Activated CD4-positive, alpha-beta T cell treated with anti-CD3 and anti-CD28 coated beads for 36 hours (primary cell): ENCODE measurements at regions not wholly inside any gene's neighbourhood (a gene's known extent, or its start where the extent isn't known, plus 50 kb on each side); places are given as distances from the start of the nearest gene placed in this dataset.
A peak's percentile ranks its signal among the peaks of the same experiment; 100 is the strongest.

ENCODE experiments used
- ATAC-seq: fragments of 200-7000 bp; cut with Tn5 transposase; one replicate; pipeline ENCODE4 v1.10.0; 2021; ENCODE audit warnings: mild to moderate bottlenecking, moderate library complexity
- CTCF ChIA-PET: fragments of 350-600 bp; sonication (Branson Sonifier 250); formaldehyde crosslinking; loops from one replicate; lab custom pipeline; 2021; ENCODE audit warnings: antibody characterized with exemption; lab: Charles Lee
- POLR2A ChIA-PET: fragments of 350-600 bp; sonication (Branson Sonifier 250); formaldehyde crosslinking; loops from one replicate; lab custom pipeline; 2021; ENCODE audit warnings: antibody characterized with exemption, inconsistent platforms; lab: Charles Lee
- DNase-seq: peaks from one replicate; pipeline ENCODE4 v3.0.0-alpha.2; 2020
- H3K27ac Mint-ChIP-seq: one replicate; pipeline ENCODE4 v1.8.0; 2021; ENCODE audit warnings: mixed read lengths
- H3K27me3 Mint-ChIP-seq: one replicate; pipeline ENCODE4 v1.8.0; 2021; ENCODE audit warnings: mixed read lengths
- H3K36me3 Mint-ChIP-seq: one replicate; pipeline ENCODE4 v1.8.0; 2021; ENCODE audit warnings: low read depth, mixed read lengths
- H3K4me1 Mint-ChIP-seq: one replicate; pipeline ENCODE4 v1.8.0; 2021; ENCODE audit warnings: mixed read lengths
- H3K4me3 Mint-ChIP-seq: one replicate; pipeline ENCODE4 v1.8.0; 2021; ENCODE audit warnings: mild to moderate bottlenecking, moderate library complexity, mixed read lengths
- H3K9me3 Mint-ChIP-seq: one replicate; pipeline ENCODE4 v1.8.0; 2021; ENCODE audit warnings: low read depth, mixed read lengths
- intact Hi-C, 2 experiments: fragments of 100-400 bp; cut with DNase I in 1 of 2; cut with micrococcal nuclease in 1 of 2; formaldehyde crosslinking; loops; one replicate each; pipeline versions ENCODE4 v1.14.2 to v1.15.1; 2022 to 2024; cut with DNase I, micrococcal nuclease

DNA sequence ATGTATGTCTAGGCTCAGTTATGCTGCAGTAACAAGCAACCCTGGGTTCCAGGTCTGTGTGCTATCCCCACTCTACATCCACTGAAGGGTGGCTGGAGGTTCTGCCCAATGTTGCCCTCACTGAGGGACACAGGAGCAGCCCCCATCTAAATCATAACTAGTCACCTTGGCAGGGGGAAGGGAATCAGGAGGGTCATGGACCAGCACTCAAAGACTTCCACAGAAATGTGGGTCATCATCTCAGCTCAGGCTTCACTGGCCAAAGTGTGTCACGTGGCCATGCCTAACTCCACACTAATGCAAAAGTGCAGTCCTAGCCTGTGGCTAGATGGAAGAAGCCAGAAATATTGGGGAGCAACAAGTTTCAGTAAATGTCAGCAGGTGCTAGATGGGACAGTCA is 137.3 kb upstream of the ZNF507 start:
- no peak for ATAC-seq
- Mint-ChIP-seq H3K36me3 (no peaks in the 10 kb centered on the region), H3K9me3 (peaks cover 16% of the 10 kb centered on the region), H3K27me3 (peaks cover 15% of the 10 kb centered on the region), H3K27ac (no peak overlapping the region), H3K4me1 (no peaks in the 10 kb centered on the region), H3K4me3 (no peak overlapping the region)
- intact Hi-C loops, result no loop called here
- POLR2A ChIA-PET, result no interaction called here
- DNase-seq, result no peak
- CTCF ChIA-PET, result interaction anchor here (0.7 kb wide), 1 partner anchor 938 kb away, joined by 3 read pairs; no protein-coding TSS in a partner anchor

DNA sequence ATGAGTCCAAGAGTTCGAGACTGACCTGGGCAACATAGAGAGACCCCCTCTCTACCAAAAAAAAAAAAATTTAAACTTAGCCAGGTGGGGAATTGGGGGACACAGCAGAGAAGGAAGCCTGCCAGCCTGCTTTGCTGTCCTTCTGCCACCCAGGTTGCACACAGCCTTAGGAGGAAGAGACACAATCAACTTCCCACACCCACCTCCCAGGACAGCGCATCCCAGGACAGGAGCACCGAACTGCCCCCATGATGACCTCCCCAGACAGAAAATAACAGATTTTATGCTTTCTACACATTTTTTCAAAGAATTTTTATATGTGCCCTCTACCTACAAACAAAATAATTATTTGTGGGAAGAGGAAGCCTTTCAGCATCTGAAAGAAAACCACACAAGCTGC is 126.0 kb upstream of the ZNF507 start:
- intact Hi-C loops, result no loop called here
- peaks cover 11% of the 10 kb centered on the region for H3K4me1 Mint-ChIP-seq
- ChIA-PET CTCF (no interaction called here), POLR2A (no interaction called here)
- no peaks in the 10 kb centered on the region for H3K9me3 Mint-ChIP-seq
- H3K36me3 Mint-ChIP-seq, result no peaks in the 10 kb centered on the region
- DNase-seq (no peak), ATAC-seq (no peak)
- no peak overlapping the region for H3K27ac Mint-ChIP-seq
- H3K27me3 Mint-ChIP-seq, result peaks cover 23% of the 10 kb centered on the region
- no peak overlapping the region for H3K4me3 Mint-ChIP-seq

DNA sequence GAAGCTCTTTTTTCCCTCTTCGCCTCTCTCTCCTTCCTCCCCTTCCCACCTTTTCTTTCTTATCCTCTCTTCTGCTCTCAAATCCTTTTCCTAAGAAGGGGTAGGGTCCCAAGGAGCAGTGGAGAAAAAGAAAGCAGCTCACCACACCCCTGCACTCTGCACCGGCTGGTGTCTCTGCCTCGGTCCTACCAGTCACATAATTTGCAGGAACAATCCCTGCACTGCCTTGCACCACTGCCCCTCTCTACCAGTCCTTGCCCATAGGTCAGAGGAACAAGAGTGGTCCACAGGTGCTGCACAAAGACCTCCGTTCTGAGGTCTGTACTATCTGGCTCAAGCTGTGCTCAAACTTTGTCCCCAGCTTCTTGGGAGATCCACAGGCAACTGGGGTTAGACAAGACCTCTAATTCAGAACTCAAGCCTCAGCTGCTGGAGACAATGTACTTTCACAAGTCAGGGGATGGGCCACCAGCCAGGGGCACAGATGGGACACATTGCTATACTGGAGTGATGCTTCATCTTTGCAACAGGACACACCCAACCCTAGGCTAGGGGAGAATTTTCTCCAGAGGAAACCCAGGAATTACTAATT is 125.4 kb upstream of the ZNF507 start:
- Mint-ChIP-seq H3K27me3 (peaks cover 22% of the 10 kb centered on the region), H3K36me3 (no peaks in the 10 kb centered on the region), H3K4me1 (peaks cover 13% of the 10 kb centered on the region), H3K4me3 (no peak overlapping the region), H3K27ac (no peak overlapping the region), H3K9me3 (no peaks in the 10 kb centered on the region)
- DNase-seq (no peak), ATAC-seq (no peak)
- ChIA-PET CTCF (no interaction called here), POLR2A (no interaction called here)
- intact Hi-C loops, result loop anchor here (5.0 kb wide), 3 partner anchors 178 to 1553 kb away; no protein-coding TSS in a partner anchor

DNA sequence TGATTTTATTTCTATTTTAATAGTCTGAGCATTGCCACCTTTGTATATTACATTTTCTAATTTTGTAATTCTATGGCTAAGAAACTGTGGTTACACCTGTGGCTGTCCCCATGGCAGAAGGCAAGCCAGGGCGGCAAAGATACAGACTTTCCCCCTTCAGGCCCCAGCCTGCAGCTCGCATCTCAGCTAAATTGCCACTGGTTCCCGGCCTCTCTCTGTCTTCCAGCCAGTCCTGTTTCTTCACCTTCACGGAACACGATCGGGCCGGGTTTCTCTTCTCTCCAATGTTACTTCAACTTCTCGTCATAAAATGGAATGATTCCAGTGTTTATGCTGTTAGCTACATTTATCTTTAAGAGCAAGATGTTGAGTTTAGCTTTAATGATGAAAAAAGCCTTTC is 124.5 kb upstream of the ZNF507 start:
- CTCF ChIA-PET, result no interaction called here
- intact Hi-C loops, result loop anchor here (5.0 kb wide), 3 partner anchors 179 to 1554 kb away; no protein-coding TSS in a partner anchor

DNA sequence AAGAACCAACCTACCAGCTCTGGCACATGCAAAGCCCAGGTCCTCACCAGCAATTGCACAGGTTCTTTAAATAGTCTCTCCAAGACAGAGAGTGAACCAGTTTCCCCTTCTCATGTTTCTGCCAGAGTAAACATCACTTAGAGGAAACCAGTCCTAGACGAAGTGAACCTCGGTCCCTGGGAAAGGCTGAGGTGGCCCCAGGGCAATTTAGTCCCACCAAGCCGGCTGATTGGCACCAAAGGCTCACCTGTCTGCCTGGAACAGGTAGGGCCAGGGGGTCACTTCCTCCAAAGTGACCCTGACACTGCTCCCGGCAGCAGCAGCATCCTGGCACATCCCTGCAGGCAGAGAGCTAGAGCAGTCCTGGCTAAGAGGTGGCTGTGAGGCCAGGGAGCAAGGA is 122.9 kb upstream of the ZNF507 start:
- ChIA-PET CTCF (interaction anchor here (0.6 kb wide), 1 partner anchor 1915 kb away, joined by 3 read pairs; no protein-coding TSS in a partner anchor), POLR2A (no interaction called here)
- H3K27ac Mint-ChIP-seq, result no peak overlapping the region
- DNase-seq (no peak), ATAC-seq (no peak)
- H3K9me3 Mint-ChIP-seq, result no peaks in the 10 kb centered on the region
- H3K27me3 Mint-ChIP-seq, result peaks cover 27% of the 10 kb centered on the region
- no peaks in the 10 kb centered on the region for H3K36me3 Mint-ChIP-seq
- intact Hi-C loops, result loop anchor here (5.0 kb wide), 3 partner anchors 180 to 1555 kb away; no protein-coding TSS in a partner anchor
- H3K4me1 Mint-ChIP-seq, result peaks cover 13% of the 10 kb centered on the region
- H3K4me3 Mint-ChIP-seq, result no peak overlapping the region

More for the DNA sequence above, 124.5 kb upstream of the ZNF507 start:
- H3K4me1 Mint-ChIP-seq, result peaks cover 13% of the 10 kb centered on the region
- H3K36me3 Mint-ChIP-seq, result no peaks in the 10 kb centered on the region
- H3K9me3 Mint-ChIP-seq, result no peaks in the 10 kb centered on the region
- DNase-seq (no peak), ATAC-seq (no peak)
- no peak overlapping the region for H3K27ac Mint-ChIP-seq
- no peak overlapping the region for H3K4me3 Mint-ChIP-seq
- peaks cover 27% of the 10 kb centered on the region for H3K27me3 Mint-ChIP-seq
- POLR2A ChIA-PET, result no interaction called here

DNA sequence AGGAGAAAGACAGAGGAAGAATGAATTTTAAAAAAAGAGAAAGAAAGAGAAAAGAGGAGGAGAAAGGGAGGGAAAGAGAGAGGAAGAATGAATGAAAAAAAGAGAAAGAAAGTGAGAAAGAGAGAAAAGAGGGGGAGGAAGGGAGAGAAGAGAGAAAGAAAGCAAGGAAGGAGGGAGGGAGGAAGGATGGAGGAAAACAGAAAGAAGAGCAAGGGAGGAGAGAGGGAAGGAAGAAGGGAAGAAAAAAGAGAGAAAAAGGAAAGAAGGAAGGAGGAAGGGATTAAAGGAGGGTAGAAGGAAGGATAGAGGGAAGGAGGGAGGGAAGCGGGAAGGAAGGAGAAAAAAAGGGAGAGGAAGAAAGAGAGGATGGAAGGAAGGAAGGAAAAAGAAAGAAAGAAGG is 122.3 kb upstream of the ZNF507 start:
- Mint-ChIP-seq H3K27ac (no peak overlapping the region), H3K4me3 (no peak overlapping the region), H3K4me1 (peaks cover 13% of the 10 kb centered on the region), H3K9me3 (no peaks in the 10 kb centered on the region), H3K27me3 (peaks cover 31% of the 10 kb centered on the region), H3K36me3 (no peaks in the 10 kb centered on the region)
- ChIA-PET CTCF (interaction anchor here (0.5 to 2.2 kb wide), 5 partner anchors 232 to 1554 kb away, joined by 3 to 7 read pairs (median 4); no protein-coding TSS in a partner anchor), POLR2A (no interaction called here)
- DNase-seq (no peak), ATAC-seq (no peak)
- intact Hi-C loops, result loop anchor here (5.0 kb wide), 3 partner anchors 181 to 1556 kb away; no protein-coding TSS in a partner anchor

DNA sequence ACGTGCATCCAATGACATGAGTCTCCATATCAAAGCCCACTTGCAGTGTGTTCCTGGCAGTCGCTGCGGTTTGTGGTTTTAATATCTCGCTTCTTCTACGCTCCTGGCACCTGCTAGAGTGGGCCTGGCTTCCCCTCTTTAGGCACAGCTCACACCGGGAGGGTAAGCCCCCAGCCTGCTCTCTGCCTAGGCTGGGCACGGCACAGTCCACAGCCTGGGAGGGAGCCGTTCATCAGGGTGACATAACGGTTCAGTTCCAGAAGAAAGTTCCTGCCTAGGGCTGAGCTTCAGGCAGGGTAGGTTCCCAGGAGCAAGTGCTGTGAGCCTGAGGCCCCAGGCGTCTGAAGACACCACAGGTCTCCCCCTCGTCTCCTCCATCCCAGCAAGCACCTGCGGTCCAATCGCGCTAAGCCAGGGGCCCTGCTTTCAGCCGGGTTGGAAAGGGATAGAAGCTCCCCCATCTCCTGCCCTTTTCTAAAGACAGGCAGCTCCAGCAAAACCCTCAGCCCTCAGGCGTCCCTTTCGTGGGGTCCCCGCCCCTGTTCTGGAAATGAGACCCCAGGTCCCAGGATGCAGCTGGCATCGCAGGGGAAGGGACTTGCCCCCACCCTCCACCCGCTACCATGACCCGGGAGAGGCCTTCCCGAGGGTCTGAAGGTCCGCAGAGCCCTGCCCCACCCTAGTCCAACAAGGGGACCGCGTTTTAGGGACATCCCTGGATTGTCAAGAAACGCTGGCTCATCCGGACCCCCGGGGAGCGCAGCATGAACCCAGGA is 121.6 kb upstream of the ZNF507 start:
- Mint-ChIP-seq H3K4me3 (no peak overlapping the region), H3K36me3 (no peaks in the 10 kb centered on the region), H3K9me3 (no peaks in the 10 kb centered on the region), H3K27me3 (peaks cover 31% of the 10 kb centered on the region), H3K4me1 (peaks cover 13% of the 10 kb centered on the region), H3K27ac (no peak overlapping the region)
- ATAC-seq, result peak; percentile 64
- peak; percentile 52 for DNase-seq
- ChIA-PET POLR2A (no interaction called here), CTCF (interaction anchor here (0.5 to 2.2 kb wide), 19 partner anchors 9 to 1556 kb away, joined by 3 to 9 read pairs (median 3); no protein-coding TSS in a partner anchor)
- intact Hi-C loops, result loop anchor here (1.0 to 5.0 kb wide), 8 partner anchors 181 to 1556 kb away; no protein-coding TSS in a partner anchor

DNA sequence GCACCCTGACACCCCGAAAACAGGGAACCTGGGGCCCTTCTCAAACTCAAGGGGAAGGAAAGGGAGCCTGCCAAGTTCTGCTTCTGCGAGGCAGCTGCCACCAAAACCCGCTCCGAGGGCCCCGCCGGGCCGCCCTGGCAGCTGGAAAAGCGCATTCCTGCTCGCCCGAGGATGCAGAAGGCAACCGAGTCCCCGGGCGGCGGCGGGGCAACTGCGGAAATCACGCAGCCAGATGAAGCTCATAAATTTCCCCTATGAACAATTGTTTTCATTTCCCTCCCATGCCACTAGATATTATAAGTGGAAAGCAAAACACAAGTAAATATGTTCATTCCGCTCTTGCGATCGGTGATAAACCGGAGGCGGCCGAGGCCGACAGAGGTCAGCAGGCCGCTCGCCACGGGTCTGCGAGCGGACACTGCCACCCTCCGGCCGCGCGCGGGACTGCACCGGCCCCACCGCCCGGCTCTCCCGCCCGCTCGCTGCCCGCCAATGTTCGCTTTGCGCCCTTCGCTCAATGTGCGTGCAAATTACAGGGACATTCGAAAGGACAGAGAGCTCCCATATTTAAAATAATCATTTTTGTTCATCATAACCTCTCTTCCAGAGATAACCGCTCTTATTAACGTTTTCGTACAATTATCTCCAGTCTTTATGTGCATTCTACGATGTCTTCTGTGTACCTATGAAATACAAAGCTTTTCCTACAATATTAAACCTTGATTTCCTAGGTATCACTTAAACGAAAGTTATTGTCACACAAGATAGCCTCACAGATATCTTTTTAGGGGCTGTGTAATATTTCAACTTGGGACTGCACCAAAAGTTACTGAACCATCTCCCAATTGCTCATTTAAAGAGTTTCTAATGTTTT is 120.8 kb upstream of the ZNF507 start:
- Mint-ChIP-seq H3K27me3 (peaks cover 28% of the 10 kb centered on the region), H3K4me1 (peaks cover 13% of the 10 kb centered on the region)
- peak; percentile 75 for ATAC-seq

DNA sequence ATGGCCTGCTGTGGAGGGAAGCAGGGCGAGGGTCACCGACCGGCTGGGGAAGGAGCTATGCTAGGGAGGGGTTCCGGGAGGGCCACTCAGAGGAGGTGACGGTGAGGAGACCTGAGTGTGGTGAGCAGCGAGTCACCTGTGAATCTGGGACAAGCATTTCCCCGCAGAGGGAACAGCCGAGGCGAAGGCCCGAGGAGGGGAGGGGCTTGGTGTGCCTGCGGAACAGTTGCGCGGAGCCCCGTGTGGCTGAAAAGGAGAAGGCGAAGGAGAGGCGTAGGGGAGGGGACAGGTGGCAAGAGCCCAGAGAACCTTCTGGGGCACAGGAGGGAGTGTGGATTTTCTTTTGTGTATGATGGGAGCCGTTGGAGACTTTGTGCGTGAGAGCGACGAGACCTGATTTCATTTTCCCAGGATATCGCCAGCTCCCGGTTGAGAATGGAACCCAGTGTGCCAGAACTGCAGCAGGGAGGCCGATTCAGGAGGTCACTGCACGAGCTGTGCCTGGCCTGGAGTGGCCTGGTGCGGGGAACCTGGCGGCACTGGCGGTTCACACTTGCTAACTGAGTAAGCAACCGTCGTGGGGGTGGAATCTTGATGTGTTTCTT is 117.7 kb upstream of the ZNF507 start:
- peaks cover 13% of the 10 kb centered on the region for H3K4me1 Mint-ChIP-seq
- CTCF ChIA-PET, result interaction anchor here (0.7 kb wide), 1 partner anchor 663 kb away, joined by 3 read pairs; no protein-coding TSS in a partner anchor
- intact Hi-C loops, result no loop called here
- H3K36me3 Mint-ChIP-seq, result no peaks in the 10 kb centered on the region
- DNase-seq, result no peak
- H3K27me3 Mint-ChIP-seq, result peaks cover 25% of the 10 kb centered on the region
- no peak for ATAC-seq
- no peaks in the 10 kb centered on the region for H3K9me3 Mint-ChIP-seq
- no peak overlapping the region for H3K4me3 Mint-ChIP-seq
- H3K27ac Mint-ChIP-seq, result no peak overlapping the region
- POLR2A ChIA-PET, result no interaction called here

More for the DNA sequence above, 120.8 kb upstream of the ZNF507 start:
- ChIA-PET CTCF (interaction anchor here (0.6 to 2.2 kb wide), 22 partner anchors 10 to 1557 kb away, joined by 3 to 9 read pairs (median 3); no protein-coding TSS in a partner anchor), POLR2A (no interaction called here)
- intact Hi-C loops, result loop anchor here (1.0 to 5.0 kb wide), 8 partner anchors 182 to 1557 kb away; no protein-coding TSS in a partner anchor
- H3K36me3 Mint-ChIP-seq, result no peaks in the 10 kb centered on the region
- peak; percentile 80 for DNase-seq
- no peak overlapping the region for H3K27ac Mint-ChIP-seq
- no peaks in the 10 kb centered on the region for H3K9me3 Mint-ChIP-seq
- peak overlapping the region; percentile 51 for H3K4me3 Mint-ChIP-seq

DNA sequence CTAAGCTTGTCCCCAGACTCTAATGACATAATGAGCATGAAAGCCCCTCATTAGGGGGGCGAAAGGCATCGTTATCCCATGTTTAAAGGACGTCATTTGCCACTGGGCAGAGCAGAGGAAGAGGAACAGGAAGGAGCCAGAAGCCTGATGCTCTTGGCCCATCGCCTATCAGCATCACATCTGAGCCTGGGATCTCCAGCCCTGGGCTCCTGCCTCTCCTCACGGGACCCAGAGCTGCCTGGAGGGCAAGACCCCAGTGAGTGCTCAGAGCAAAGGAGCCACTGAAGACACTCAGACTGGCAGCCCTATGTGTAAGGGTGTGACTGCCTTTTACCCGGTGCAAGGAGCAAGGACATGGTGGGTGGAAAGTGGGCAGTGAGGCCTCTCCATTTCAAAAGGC is 115.0 kb upstream of the ZNF507 start:
- no peak overlapping the region for H3K4me3 Mint-ChIP-seq
- H3K27me3 Mint-ChIP-seq, result peaks cover 13% of the 10 kb centered on the region
- ChIA-PET CTCF (no interaction called here), POLR2A (interaction anchor here (0.6 kb wide), 1 partner anchor 1894 kb away, joined by 3 read pairs; no protein-coding TSS in a partner anchor)
- no peaks in the 10 kb centered on the region for H3K36me3 Mint-ChIP-seq
- no peaks in the 10 kb centered on the region for H3K4me1 Mint-ChIP-seq
- DNase-seq, result no peak
- H3K9me3 Mint-ChIP-seq, result no peaks in the 10 kb centered on the region
- H3K27ac Mint-ChIP-seq, result no peak overlapping the region
- intact Hi-C loops, result no loop called here
- no peak for ATAC-seq
